HEK293T (cell line): ENCODE measurements at regions not wholly inside any gene's neighbourhood (a gene's known extent, or its start where the extent isn't known, plus 50 kb on each side); places are given as distances from the start of the nearest gene placed in this dataset.

Experiments used
- CTCF ChIA-PET: fragments of 350-600 bp; formaldehyde crosslinking; extraction: SDS; loops from one replicate; lab custom pipeline; 2021; ENCODE audit warnings: antibody characterized with exemption, inconsistent platforms; lab: Yijun Ruan, JAX
- POLR2A ChIA-PET: fragments of 350-600 bp; formaldehyde crosslinking; extraction: SDS; loops from one replicate; lab custom pipeline; 2020; ENCODE audit warnings: antibody characterized with exemption, inconsistent platforms; lab: Yijun Ruan, JAX
- DNase-seq: peaks from one replicate; pipeline ENCODE4 v3.0.0; 2012; ENCODE audit warnings: mixed read lengths; ENCODE audit errors: extremely low spot score
- ARNT ChIP-seq: fragments of 450-650 bp; IDR thresholded peaks from 2 replicates; pipeline ENCODE4 v1.6.1; 2017; ENCODE audit warnings: mild to moderate bottlenecking
- BHLHE40 ChIP-seq: fragments of 450-650 bp; IDR thresholded peaks from 2 replicates; pipeline ENCODE4 v1.6.1; 2016; ENCODE audit warnings: mild to moderate bottlenecking, moderate library complexity, borderline replicate concordance
- CTBP1 ChIP-seq: fragments of 450-650 bp; IDR thresholded peaks from 2 replicates; pipeline ENCODE4 v1.6.1; 2016; ENCODE audit warnings: borderline replicate concordance
- ELF4 ChIP-seq: fragments of 450-650 bp; IDR thresholded peaks from 2 replicates; pipeline ENCODE4 v1.6.1; 2017; ENCODE audit warnings: antibody characterized with exemption
- FOXA1 ChIP-seq: fragments of 450-650 bp; IDR thresholded peaks from 2 replicates; pipeline ENCODE4 v1.6.1; 2016; ENCODE audit warnings: mild to moderate bottlenecking
- FOXK2 ChIP-seq: fragments of 450-650 bp; IDR thresholded peaks from 2 replicates; pipeline ENCODE4 v1.6.1; 2016; ENCODE audit warnings: mild to moderate bottlenecking
- FOXM1 ChIP-seq: fragments of 450-650 bp; IDR thresholded peaks from 2 replicates; pipeline ENCODE4 v1.6.1; 2017; ENCODE audit warnings: mild to moderate bottlenecking, borderline replicate concordance
- HDGF ChIP-seq: fragments of 450-650 bp; IDR thresholded peaks from 2 replicates; pipeline ENCODE4 v1.6.1; 2017; ENCODE audit warnings: antibody characterized with exemption, borderline replicate concordance
- L3MBTL2 ChIP-seq: fragments of 450-650 bp; conservative IDR thresholded peaks from 2 replicates; pipeline ENCODE4 v1.6.1; 2016; ENCODE audit warnings: mild to moderate bottlenecking
- LEF1 ChIP-seq: fragments of 450-650 bp; IDR thresholded peaks from 2 replicates; pipeline ENCODE4 v1.6.1; 2017; ENCODE audit warnings: mild to moderate bottlenecking, borderline replicate concordance
- NFRKB ChIP-seq: fragments of 450-650 bp; IDR thresholded peaks from 2 replicates; pipeline ENCODE4 v1.6.1; 2016; ENCODE audit warnings: mild to moderate bottlenecking, moderate library complexity
- PKNOX1 ChIP-seq: fragments of 450-650 bp; IDR thresholded peaks from 2 replicates; pipeline ENCODE4 v1.6.1; 2016
- SP1 ChIP-seq: fragments of 450-650 bp; IDR thresholded peaks from 2 replicates; pipeline ENCODE4 v1.6.1; 2017
- SUZ12 ChIP-seq: fragments of 450-650 bp; IDR thresholded peaks from 2 replicates; pipeline ENCODE4 v1.6.1; 2016; ENCODE audit warnings: mild to moderate bottlenecking
- TARDBP ChIP-seq: fragments of 450-650 bp; IDR thresholded peaks from 2 replicates; pipeline ENCODE4 v1.6.1; 2016
- ZNF384 ChIP-seq: fragments of 450-650 bp; IDR thresholded peaks from 2 replicates; pipeline ENCODE4 v1.6.1; 2016

DNA sequence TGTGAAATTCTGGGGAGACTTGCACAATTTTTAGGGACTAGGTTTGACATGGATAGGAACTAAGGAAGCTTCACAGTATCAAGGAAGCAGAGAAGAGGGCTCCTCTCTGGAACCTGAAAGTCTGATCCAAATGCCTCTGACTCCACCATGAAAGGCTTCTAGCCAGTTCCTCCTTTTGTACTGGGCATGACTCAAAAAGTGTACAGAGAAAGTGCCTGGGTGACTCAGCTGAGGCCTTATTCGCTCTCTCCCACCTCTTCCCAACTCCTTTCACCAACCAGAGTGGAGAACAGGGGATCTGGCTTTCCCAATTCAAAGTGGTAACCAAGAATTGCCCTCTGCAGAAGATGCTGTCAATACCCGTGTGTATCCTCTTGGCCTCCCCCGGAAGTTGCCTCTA, 342.9 kb upstream of the PROK2 start:
- no peak for DNase-seq
- TF ChIP-seq FOXM1 (no peak), ZNF384 (no peak), FOXA1 (no peak), NFRKB (no peak), SUZ12 (no peak), PKNOX1 (no peak), HDGF (no peak), ELF4 (no peak)
- CTCF ChIA-PET: no interaction called here
- POLR2A ChIA-PET: no interaction called here

DNA sequence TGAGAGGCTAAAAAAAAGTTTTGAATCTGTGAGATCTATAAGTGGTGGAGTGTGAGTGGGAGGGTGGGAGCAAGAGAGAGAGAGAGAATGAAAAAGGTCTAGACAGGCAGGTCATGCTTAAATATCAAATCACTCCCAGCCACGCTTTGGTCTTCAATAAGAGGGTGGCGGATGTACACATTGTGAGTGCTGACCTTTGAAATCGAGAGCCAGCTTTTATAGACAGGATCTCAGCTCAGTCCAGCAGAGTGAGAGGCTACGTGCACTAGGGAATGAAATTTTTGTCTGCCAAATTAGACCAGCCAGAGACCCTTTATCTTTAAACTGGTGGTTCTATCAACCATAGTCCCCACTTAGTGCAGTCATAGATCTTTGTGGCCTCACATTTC, 342.3 kb upstream of the PROK2 start:
- no peak for TF ChIP-seq ZNF384
- TF ChIP-seq ELF4: no peak
- TF ChIP-seq BHLHE40: no peak
- TF ChIP-seq HDGF: no peak
- no peak for TF ChIP-seq ARNT
- TF ChIP-seq FOXM1: no peak
- TF ChIP-seq PKNOX1: no peak
- no peak for TF ChIP-seq CTBP1
- TF ChIP-seq L3MBTL2: no peak
- TF ChIP-seq NFRKB: no peak
- no peak for TF ChIP-seq SP1
- TF ChIP-seq FOXK2: no peak
- no peak for TF ChIP-seq TARDBP
- TF ChIP-seq SUZ12: no peak
- ChIA-PET POLR2A (no interaction called here), CTCF (no interaction called here)
- DNase-seq: no peak

DNA sequence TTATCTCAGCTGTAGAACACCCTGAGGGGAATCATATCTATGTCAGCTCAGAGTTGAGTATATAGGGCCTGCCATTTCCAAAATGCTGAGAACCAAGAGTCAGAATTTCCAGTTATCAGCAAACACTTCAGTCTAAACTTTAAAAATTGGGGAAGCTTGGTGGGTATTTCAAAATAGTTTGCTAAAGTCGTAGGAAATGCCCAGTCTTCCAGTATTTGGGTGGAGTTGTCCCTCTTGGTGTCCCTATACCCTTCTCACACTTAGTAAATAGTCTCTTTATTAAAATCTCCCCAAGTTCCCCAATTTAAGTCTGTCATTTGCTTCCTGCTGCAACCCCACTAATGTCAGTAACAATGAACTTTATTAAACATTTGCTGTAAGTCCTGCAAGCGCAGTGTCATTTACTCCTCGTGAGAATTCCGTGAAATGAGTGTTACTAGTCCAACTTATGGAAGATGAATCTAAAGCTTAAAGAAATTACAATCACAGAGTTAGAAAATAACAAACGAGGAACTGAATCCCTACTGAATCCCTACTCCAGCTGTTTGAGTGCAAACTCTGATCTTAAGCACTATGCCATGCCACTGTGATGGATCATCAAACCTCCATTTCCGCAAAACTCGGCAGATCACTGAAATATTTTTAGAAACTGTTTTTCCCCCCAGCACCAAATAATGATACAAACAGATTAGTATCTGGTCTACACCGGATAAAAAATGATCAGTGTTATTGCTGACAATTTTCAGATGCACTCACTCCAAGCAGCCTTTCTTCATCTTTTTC, 341.7 kb upstream of the PROK2 start:
- POLR2A ChIA-PET: no interaction called here
- TF ChIP-seq ZNF384 (no peak), PKNOX1 (no peak), FOXM1 (no peak), ARNT (no peak), L3MBTL2 (no peak), NFRKB (no peak), FOXA1 (no peak), SUZ12 (no peak), SP1 (no peak), HDGF (no peak), FOXK2 (no peak), BHLHE40 (no peak), CTBP1 (no peak), ELF4 (no peak)
- CTCF ChIA-PET: no interaction called here
- DNase-seq: no peak

GRCh38 chr3:72123908-72124441, 339.0 kb upstream of the PROK2 start:
- peak; percentile 39; the same call in 1 of the 2 replicates for TF ChIP-seq CTBP1
- TF ChIP-seq PKNOX1: peak; percentile 88
- TF ChIP-seq NFRKB: no peak
- DNase-seq: peak; percentile 41
- CTCF ChIA-PET: no interaction called here
- POLR2A ChIA-PET: interaction anchor here (0.6 kb wide), 1 partner anchor 955 kb away, joined by 3 read pairs; no protein-coding TSS in a partner anchor

DNA sequence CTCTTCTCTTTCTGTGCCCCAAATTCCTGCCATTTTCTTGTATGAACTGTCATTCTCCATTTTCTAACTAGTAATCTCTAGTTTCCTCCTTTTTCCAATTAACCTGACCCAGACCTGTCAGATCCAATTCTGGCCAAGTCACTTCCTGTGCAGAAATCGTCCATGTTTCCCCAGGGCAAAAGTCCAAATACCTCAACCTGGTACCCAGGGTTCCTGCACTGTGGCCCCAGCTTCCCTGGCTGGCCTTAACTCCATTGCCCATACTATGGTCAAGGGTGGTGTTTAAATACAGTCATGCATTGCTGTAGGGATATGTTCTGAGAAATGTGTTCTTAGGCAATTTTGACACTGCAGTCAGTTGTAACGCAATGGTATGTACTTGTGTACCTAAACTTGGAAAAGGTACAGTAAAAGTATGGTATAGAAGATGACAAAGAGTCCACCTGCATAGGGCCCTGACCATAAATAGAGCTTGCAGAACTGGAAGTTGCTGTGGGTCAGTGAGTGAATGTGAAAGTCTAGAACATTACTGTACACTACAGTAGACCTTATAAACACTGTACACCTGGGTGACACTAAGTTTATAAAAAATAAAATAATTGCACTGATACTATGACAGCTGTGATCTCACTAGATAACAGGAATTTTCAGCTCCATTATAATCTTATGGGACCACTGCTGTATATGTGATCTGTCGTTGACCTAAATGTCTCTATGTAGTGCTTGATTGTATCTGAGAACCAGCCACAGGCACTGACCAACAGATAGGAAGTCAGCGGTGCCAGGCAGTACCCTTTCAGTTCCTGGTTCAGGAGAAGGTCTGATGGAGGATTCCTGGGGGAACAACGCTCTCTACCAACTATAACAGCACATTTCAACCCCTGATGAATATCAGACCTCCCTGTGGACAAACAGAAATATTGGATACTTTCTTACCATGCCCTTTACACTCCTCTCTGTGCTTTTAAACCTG, 336.1 kb upstream of the PROK2 start:
- ChIA-PET POLR2A (no interaction called here), CTCF (no interaction called here)
- DNase-seq: no peak
- TF ChIP-seq NFRKB (no peak), ELF4 (no peak), FOXM1 (no peak), SP1 (no peak), ARNT (no peak), CTBP1 (no peak), TARDBP (no peak), LEF1 (no peak), ZNF384 (no peak), L3MBTL2 (no peak), BHLHE40 (no peak)
